ENCODE measurements at regions not wholly inside any gene's neighbourhood (a gene's known extent, or its start where the extent isn't known, plus 50 kb on each side); places are given as distances from the start of the nearest gene placed in this dataset.

DNA sequence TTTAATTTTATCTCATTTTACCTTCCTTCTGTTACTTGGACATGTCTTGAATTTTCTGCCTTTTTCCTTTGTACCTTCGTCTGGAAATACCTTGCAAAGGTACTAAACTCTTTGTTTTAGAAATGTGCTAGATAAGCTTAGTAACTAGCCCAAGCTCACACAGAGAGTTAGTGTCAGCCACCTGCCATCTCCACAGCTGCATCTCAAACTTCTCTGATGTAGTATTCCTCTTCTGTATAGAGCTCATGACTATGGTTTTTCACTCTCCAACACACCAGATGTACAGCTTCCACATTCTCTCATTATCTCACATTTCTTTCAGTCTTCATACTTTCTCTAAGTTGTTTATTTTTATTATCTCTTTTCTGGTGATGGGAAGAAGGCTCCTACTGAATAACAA is 516.6 kb upstream of the ROBO2 start:
- TF ChIP-seq, protein P1, sequence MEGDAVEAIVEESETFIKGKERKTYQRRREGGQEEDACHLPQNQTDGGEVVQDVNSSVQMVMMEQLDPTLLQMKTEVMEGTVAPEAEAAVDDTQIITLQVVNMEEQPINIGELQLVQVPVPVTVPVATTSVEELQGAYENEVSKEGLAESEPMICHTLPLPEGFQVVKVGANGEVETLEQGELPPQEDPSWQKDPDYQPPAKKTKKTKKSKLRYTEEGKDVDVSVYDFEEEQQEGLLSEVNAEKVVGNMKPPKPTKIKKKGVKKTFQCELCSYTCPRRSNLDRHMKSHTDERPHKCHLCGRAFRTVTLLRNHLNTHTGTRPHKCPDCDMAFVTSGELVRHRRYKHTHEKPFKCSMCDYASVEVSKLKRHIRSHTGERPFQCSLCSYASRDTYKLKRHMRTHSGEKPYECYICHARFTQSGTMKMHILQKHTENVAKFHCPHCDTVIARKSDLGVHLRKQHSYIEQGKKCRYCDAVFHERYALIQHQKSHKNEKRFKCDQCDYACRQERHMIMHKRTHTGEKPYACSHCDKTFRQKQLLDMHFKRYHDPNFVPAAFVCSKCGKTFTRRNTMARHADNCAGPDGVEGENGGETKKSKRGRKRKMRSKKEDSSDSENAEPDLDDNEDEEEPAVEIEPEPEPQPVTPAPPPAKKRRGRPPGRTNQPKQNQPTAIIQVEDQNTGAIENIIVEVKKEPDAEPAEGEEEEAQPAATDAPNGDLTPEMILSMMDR (IDR thresholded peaks at IDR 0.05 in 4 of 5, conservative IDR thresholded peaks at IDR 0.05 in 1 of 5), result no peak
- TF ChIP-seq POLR2A (IDR thresholded peaks at IDR 0.05), result no peak
